NCI-H345 treated with DMSO at 0.1 percent for 48 hours (cell line): ENCODE measurements at regions not wholly inside any gene's neighbourhood (a gene's known extent, or its start where the extent isn't known, plus 50 kb on each side); places are given as distances from the start of the nearest gene placed in this dataset.

ENCODE experiments used
- DNase-seq: peaks from one replicate; lab custom pipeline; 2025; ENCODE audit not compliant: unreplicated experiment; lab: John Stamatoyannopoulos, UW

DNA sequence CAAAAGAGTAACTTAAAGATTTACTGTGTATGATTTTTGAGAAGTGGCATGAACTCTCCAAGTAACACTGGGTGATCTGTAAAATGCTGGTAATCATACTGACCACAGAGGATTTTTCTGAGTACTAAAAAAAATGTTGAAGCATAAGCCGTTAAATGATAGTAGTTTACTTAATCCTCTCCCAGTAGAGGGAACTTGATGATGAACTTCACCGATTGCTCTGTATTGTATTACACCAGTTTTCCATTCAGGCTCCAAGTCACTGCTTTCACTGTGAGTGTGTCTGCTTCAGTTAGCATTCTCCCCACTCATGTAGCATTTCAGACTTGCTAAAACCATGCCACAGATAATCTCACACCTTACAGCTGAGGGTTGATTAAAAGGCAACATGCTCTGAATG lies 294.1 kb downstream of the GBA3 start:
- DNase-seq, result no peak

DNA sequence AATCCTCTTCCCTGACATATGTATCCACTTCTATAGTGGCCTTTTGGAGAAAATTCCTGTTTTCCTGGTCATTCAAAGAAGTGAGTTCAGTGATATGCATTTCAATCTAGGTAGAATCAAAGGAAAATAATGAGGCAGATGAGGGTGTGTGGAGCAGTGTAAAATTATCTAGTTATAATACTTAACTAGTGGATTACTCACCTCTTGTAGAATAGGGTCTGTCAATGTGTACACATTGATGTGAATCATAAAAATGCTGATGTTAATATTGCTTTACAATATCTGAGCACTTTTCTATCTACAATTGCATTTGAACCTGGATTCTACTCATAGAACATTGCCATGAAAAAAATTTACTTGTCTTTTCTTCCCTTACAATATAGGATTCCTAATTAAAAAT lies 293.5 kb downstream of the GBA3 start:
- DNase-seq, result no peak

DNA sequence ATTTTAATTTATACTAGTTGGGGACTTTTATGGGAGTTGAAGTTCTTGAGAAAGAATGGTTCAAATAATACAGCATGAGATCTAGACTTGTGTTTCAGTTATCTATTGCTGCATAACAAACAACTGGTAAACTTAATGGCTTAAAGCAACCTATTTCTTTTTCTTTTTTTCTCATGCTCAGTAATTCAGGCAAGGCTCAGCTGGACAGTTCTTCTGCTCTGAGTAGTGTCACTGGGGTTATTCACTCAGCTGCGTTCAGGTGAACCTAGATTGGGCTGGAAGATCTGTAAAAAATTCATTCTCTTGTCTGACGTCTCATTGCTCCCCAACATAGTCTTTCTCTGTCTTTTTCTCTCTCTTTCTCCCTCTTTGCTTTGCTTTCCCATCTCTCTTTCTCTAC lies 291.7 kb downstream of the GBA3 start:
- DNase-seq, result no peak

DNA sequence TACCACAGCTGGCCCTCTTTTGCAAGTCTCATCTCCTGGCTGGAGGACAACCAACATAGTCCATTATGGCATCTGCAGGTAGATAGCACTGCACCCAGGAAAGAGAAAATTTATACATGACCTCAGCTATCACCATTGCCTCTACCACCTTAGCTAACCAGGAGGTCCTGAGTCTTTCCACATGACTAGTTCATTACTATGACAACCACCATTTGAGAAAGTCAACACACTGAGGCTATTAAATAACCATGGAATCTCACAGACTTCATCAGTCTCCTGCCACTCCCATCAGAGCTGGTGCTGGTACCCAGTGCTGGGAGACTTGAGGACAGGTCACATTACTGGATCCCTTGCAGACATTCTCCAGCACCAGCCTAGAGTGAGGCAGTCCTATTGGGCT lies 285.9 kb downstream of the GBA3 start:
- DNase-seq, result no peak

DNA sequence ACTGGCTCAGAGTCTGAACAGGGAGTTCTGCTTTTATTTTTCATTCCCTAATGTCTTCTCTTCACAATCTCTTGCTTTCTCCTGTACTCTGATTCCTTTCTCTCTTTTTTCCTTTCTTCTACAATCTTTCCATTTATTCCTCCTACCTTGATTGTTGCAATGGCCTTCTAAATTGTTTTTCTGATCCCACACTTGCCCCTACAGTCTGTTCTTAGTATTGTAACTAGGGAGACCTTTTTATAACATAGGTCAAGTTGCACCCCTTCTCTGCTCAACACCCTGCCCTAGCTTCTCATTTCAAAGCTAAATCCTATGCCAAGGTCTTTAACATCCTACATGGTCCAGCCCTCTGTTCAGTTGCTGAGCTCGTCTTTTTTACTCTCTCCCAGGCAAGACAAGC lies 277.9 kb downstream of the GBA3 start:
- DNase-seq, result no peak

DNA sequence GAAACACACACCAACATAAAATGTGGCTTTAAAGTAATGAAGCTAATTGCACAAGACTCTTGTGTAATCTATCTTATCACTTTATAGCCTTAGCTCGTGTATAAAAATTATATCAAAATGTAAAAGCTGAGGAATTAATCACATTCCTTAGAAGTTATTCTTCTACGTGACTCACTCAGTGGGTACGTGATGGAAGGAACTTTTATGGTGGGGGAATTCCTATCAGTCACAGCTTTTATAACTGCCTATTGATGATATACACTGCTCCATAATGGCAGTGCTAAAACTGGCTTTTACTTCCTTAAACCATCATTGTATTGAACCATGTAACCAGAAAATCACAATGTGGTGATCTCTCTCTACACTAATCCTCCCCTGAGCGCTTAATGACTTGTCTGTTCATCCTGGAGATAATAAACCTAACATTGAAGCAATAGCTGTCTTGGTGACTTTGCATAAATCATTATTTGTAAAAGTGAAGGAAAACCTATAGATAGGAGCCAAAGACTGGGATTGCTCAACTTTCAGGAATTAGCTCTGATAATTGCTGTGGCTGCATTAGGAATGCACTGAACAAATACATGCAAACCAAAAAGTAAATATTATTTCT lies 276.7 kb downstream of the GBA3 start:
- no peak for DNase-seq

DNA sequence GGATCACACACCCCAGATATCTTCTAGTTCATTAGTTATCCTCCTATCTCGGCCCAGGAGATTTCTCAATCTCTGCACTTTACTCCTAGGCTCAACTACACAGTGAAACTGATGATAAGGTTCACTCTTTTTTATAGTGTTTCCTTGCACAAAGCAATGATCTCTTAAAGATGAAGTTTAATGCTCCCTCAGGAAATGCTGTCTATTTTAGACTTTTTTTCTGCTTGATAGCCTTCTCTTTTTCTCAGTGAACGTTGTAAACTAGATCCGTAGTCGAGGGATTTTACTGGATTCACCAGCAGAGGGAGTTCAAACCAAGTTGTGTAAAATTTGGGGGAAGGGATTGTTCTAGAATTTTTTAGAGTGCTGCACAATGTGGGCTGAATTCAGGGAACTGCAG lies 269.6 kb downstream of the GBA3 start:
- no peak for DNase-seq

DNA sequence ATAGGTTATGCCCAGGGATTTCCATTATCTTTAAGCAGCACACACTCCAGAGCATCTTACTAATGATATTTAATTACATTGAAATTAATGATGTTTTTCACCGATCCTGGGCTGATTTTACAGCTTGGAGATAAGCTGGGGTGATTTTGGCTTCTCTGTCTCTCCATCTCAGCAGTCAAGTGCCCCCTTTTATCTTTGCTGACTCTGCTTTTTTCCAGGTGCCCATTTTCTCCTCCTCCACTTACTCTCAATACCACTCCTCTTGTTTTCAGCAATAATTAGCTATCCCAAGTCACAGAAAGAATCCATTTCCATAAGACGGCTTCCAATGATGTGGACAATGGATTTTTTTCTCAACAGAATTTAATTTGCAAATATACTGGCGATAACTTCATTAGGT lies 266.7 kb downstream of the GBA3 start:
- DNase-seq, result no peak

DNA sequence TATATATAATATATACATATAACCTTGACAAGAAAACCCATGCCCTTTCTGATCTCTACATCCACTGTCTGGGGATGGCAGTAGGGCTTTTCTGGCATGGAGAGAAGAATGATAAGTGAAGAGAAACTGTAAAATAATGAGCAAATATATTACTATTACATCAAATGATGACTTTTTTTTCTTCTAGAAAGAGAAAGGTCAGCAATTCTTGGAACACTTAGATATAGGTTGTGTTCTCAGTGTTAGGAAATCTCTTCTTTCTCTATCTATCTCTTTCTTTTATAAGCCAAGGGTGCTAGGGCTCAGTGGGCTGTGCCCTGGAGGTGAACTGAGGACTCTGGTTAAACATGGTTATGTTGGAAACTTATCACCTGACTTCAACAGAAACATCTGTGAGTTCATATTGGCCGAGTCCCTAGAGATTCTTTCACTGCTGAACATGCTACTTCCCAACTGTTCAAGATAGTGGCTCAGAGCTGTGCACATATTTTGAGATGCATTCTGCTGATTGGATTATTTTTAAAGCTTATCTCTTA lies 265.1 kb downstream of the GBA3 start:
- no peak for DNase-seq

DNA sequence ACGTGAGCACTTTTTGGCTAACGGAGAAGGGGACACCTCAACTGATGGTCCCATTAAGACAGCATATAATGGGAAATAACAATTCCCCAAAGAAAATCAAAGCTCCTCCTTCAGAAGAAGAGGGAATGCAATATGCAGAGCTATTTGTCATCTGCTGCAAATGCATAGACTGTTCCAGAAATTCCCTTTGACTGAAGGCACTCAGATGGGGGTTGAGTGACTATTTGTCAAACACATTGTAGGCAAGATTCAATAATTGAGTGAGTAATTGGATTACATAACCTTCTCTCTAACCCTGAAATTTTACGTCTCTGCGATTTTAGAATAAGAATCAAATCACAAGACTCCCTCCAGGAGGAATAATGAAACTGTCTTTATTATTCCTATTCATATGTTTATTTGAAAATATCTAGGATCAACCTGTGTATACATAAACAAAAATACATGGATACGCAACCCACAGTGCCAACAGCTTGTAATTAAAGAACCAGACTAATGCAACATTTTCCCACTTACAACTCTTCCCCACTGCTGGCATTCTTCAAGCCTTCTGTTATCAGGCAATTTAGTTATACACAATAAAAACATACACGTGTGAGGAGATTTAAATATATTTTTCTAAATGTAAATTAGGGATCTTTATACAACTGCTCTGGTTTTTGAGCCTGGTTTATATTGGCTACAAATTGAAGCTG lies 256.6 kb downstream of the GBA3 start:
- DNase-seq, result no peak

DNA sequence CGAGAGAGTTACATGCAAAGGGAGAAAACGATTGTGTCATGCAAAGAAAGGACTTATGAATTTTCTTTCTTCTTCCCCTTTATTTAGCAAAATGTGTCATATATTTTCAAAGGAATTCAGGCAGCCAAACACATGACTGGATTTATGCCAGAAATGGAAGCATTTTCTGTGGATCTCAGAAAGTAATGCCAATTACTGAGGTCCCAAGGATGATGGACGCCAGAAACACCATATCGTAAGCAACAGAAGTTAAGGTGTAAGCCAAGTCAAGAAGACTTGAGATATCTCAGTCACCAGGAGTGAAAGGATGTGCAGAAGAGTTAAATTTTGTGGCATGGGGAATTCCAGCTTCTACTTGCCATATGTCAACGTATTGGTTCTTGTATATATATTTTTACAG lies 255.1 kb downstream of the GBA3 start:
- no peak for DNase-seq

DNA sequence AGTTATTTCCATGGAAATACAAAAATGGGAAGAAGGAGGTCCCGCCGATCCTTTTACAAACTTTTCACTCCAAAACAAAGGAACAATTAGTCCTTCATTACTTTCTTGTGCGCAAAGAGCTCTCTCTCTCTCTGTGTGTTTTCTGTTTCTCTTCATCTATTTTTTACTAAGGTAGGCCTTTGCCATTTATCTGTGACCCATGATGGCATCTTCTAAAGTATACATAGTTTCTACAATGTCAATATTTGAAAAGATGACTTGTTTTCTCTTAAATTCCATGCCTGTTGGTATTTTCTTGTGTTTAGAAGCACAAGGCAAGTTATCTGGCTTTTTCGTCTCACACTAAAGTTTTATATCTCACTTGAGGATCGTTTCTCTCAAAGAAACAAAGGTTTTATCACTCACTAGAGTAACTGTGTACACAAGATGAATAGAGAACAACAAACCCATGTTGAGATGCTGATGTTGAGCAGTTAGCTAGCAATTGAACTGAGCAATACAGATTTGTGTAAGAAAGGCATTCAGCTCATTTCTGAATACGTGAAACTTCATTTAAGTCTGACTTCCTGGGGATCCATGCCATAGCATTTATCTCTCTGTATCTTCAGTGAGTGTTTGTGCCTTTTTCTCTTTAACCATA lies 250.3 kb downstream of the GBA3 start:
- no peak for DNase-seq

DNA sequence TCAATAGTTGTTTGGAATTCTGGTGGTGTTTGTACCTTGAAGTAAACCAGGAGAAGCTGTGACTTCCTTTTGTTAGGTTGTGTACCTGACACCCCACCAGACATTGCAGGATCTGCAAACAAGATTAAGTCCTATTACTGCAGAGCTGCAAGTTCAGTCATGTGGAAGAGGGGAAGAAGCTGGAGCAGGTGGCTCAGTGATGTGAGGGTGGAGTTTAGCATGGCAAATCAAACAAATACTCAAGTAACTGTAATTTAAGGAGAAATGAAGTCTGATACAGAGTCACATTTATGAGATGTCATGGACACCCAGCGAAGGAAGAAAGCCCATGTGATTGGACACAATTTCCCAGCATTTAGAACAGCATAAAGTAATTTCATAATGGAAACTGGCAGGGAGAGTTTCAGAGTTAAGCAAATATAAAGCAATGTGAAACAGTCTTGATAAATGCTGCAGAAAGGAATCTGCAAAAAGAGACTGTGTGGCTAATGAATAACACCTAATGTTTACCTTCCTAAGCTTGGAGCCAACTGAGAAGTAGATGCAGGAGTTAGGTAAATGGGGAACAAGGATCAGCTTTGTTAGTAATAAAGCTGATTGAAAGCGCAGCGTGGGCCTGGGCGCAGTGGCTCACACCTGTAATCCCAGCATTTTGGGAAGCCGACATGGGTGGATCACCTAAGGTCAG lies 249.1 kb downstream of the GBA3 start:
- DNase-seq, result no peak

DNA sequence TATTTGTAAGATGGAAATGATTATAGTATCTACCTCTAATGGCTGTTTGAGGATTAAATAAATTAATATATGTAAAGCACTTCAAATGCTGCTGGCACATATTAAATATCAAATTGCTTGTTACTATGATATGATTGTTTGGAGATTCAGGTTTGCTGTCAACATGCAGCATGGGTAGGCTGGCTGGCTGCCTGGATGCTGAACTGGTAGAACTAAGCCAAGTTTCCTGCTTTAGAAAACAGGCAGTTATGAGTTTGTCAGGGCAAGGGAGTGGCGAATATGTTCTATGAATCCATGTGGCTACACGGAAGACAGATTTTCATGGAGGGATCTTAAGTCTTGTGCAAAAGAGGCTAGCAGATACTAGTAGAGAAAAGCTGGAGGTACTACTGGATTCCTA lies 239.6 kb downstream of the GBA3 start:
- no peak for DNase-seq

DNA sequence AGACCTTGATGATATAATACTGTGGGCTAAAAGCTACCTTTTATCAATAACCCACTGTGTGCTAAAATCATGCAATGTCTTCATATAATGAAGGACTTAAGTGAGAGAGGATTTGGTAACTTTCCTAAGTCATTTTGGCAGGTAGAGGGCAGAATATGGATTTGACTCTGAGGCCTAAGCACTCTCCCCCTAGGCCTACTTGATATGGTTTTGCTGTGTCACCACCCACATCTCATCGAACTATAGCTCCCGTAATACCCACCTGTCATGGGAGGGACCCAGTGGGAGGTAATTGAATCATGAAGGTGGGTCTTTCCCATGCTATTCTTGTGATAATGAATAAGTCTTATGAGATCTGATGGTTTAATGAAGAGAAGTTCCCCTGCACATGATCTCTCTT lies 229.7 kb downstream of the GBA3 start:
- DNase-seq, result no peak

DNA sequence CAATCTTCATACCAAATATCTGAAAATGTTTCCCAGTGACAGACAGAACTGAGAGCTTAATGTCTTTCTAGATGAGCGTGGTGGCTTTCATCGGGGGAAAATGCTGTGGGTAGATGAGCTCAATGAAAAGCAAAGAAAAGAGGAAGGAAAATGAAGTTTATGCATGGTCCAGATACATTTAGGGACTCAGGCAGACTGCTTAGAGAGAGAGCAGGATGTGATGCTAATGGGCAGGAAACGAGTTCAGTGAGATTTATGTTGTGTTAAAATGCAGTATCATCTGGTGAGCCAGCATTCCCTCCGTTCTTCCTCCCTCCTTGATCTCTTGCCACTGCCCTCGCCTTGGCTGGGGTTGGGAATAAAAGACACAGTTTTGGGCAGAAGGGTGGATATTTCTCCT lies 229.2 kb downstream of the GBA3 start:
- DNase-seq, result no peak

DNA sequence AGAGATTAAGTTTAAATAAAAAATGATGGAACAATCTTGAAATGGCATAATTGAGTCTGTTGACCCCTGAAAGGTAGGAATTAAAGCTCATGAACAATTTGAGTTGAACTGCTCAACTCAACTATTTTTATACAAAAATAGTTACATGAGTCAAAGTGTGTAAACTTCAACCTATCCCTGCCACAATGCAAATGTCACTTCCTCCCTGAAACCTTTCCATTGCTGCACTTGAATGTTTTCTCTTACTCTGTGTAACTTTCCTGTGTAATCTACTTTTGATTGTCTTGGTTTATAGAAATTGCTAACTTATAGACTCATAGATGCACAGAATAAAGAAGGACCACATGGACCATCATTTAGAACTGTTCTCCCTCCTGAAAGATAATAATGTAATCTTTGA lies 218.5 kb downstream of the GBA3 start:
- DNase-seq, result no peak

DNA sequence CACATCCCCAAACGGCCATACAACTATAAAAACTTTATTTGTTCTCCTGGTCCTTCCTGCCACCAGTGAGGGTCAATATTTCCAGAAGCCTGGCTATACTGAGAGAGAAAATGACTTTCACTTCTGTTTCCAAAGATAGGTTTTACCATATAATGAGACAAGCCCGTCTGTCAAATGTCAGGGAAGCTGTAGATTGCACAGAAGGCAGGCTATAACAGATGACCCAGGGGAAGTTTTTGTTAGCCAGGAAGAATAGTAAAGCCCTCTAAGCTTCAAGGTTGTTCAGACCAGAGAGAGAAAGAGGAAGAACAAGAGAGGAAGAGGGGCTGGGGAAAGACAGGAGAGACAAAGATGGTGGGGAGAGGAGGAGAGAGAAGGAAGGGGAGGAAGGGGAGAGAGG lies 217.5 kb downstream of the GBA3 start:
- no peak for DNase-seq

DNA sequence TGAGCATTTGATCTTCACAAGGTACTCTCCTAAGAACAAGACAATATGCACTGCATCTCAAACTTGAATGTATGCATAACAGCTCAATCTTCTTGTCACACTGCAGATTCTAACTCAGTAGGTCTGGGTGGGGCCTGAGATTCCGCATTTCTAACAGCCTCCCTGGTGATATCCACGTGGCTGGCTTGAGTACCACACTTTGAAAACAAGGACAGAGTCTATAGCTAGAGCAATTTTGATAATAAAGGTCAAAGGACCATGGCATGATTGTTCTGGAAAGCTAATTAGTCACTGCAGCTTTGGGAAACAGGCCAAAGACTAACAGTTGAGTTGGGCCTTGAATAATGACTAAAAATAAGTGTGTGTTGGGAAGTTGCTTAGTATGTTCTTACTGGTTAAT lies 213.3 kb downstream of the GBA3 start:
- DNase-seq, result no peak

DNA sequence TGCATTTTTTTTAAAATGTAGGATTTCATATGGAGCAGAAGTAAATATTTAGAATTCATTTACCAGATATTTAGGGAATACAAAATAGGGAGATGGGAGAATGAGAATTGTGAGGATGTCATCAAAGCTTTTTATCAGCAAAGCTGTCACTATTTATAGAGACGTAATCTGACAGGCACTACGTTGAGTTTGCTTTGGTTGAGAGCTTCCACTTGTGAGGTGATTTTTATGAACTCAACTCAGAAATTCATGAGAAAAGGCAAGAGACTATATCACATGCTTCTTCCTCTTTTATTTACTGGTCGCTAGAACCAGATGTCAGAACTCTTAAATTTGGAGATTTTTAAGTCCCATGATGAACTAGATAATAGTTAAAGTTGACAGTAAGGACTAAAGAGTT lies 211.2 kb downstream of the GBA3 start:
- no peak for DNase-seq

DNA sequence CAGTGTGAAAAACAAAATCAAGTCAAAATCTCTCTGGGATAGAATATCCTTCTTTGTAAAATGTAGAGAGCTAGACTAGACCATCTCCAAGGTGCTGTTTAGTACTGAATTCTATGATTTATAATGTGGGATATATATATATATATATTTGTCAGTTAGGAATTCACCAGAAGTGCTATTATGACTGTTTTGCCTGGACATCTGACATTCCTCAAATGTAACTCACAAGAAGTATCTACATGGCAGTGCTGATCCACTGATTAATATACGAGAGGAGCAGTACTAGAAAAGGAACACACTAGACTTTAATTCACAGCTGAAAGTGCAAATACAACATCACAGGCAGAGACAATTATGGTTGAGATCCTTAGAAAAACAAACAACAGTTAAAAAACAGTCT lies 208.9 kb downstream of the GBA3 start:
- DNase-seq, result no peak

DNA sequence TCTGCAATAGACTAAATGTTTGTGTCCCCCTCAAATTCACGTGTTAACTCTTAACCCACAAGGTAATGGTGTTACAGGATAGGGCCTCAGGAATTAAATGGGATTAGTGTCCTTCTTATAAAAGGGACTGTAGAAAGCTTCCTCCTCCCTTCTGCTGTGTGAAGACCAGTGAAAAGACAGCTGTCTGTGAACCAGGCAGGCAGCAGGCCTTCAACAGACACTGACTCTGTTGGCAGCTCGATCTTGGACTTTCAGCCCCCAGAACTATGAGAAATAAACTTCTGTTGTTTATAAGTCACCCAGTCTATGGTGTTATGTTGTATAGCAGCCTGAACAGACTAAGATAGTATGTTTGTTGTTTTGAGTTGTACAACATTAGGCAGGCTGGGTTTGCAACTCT lies 208.1 kb downstream of the GBA3 start:
- DNase-seq, result no peak
